HepG2 (cell line): ENCODE measurements at regions not wholly inside any gene's neighbourhood (a gene's known extent, or its start where the extent isn't known, plus 50 kb on each side); places are given as distances from the start of the nearest gene placed in this dataset.

Experiments
- AHDC1 ChIP-seq: sonication (generic); formaldehyde crosslinking; IDR thresholded peaks from 2 replicates; pipeline ENCODE4 v1.5.1; 2020; ENCODE audit warnings: mild to moderate bottlenecking, missing genetic modification reagents, borderline replicate concordance
- BORCS8-MEF2B ChIP-seq: sonication (generic); formaldehyde crosslinking; IDR thresholded peaks from 2 replicates; pipeline ENCODE4 v1.8.0; 2022; ENCODE audit warnings: mild to moderate bottlenecking, missing genetic modification reagents
- CHD4 ChIP-seq: fragments of 200-600 bp; sonication (generic); IDR thresholded peaks from 2 replicates; pipeline ENCODE4 v1.7.0; 2017; ENCODE audit warnings: mild to moderate bottlenecking, low read length, borderline replicate concordance
- FOSL1 ChIP-seq: sonication (generic); formaldehyde crosslinking; IDR thresholded peaks from 2 replicates; pipeline ENCODE4 v1.9.0; 2021; ENCODE audit warnings: missing genetic modification reagents, borderline replicate concordance
- HNF4A ChIP-seq: sonication (generic); formaldehyde crosslinking; IDR thresholded peaks from 2 replicates; pipeline ENCODE4 v1.4.0; 2020; ENCODE audit warnings: missing genetic modification reagents
- MED8 ChIP-seq: sonication (generic); formaldehyde crosslinking; IDR thresholded peaks from 2 replicates; pipeline ENCODE4 v1.8.1; 2023; ENCODE audit warnings: mild to moderate bottlenecking, missing genetic modification reagents; ENCODE audit not compliant: insufficient replicate concordance
- MLX ChIP-seq: IDR thresholded peaks from 2 replicates; pipeline ENCODE4 v1.6.1; 2016
- MYC ChIP-seq: sonication (generic); formaldehyde crosslinking; IDR thresholded peaks from 2 replicates; pipeline ENCODE4 v1.9.0; 2021; ENCODE audit warnings: missing genetic modification reagents, borderline replicate concordance
- NFE2 ChIP-seq: sonication (generic); formaldehyde crosslinking; IDR thresholded peaks from 2 replicates; pipeline ENCODE4 v1.4.0; 2020; ENCODE audit warnings: missing genetic modification reagents
- REST ChIP-seq, 2 experiments: IDR thresholded peaks; 2 replicates each; pipeline ENCODE4 v1.6.1; 2011 to 2012; ENCODE audit warnings: low read length in 2 of 2, borderline replicate concordance in 1 of 2, low read depth in 1 of 2, mild to moderate bottlenecking in 1 of 2, moderate library complexity in 1 of 2
- REXO4 ChIP-seq: sonication (generic); formaldehyde crosslinking; IDR thresholded peaks from 2 replicates; pipeline ENCODE4 v1.8.0; 2022; ENCODE audit warnings: missing genetic modification reagents, mild to moderate bottlenecking, borderline replicate concordance
- WIZ ChIP-seq: sonication (generic); formaldehyde crosslinking; IDR thresholded peaks from 2 replicates; pipeline ENCODE4 v1.5.1; 2020; ENCODE audit warnings: mild to moderate bottlenecking, missing genetic modification reagents
- ZNF275 ChIP-seq: sonication (generic); formaldehyde crosslinking; IDR thresholded peaks from 2 replicates; pipeline ENCODE4 v1.8.0; 2022; ENCODE audit warnings: missing genetic modification reagents, mild to moderate bottlenecking, inconsistent platforms, borderline replicate concordance
- ZNF350 ChIP-seq: sonication (generic); formaldehyde crosslinking; IDR thresholded peaks from 2 replicates; pipeline ENCODE4 v1.4.0; 2020; ENCODE audit warnings: mild to moderate bottlenecking, low read depth, missing genetic modification reagents, borderline replicate concordance
- ZNF446 ChIP-seq: sonication (generic); formaldehyde crosslinking; IDR thresholded peaks from 2 replicates; pipeline ENCODE4 v1.5.0; 2020; ENCODE audit warnings: mild to moderate bottlenecking, missing genetic modification reagents
- ZSCAN25 ChIP-seq: sonication (generic); formaldehyde crosslinking; IDR thresholded peaks from 2 replicates; pipeline ENCODE4 v1.8.0; 2022; ENCODE audit warnings: mild to moderate bottlenecking, missing genetic modification reagents

GRCh38 chr9:129442803-129443511 lies 177.9 kb downstream of the C9orf50 start (continued):
- no peak for TF ChIP-seq FOSL1 (CRISPR knock-in tag)
- no peak for TF ChIP-seq NFE2
- 0 out of 4 replicates have a peak, but pooled peaks of 1 of the 2 experiments have one; percentile 17 for TF ChIP-seq REST (IDR thresholded peaks at IDR 0.05; ENCODE audit: borderline replicate concordance in 1 of 2, low read depth in 1 of 2, low read length in 2 of 2)
- TF ChIP-seq ZSCAN25 (CRISPR knock-in tag), result 0 out of 2 replicates have a peak, but pooled peaks have one; percentile 27
- no peak for TF ChIP-seq WIZ (CRISPR knock-in tag)
- TF ChIP-seq ZNF446 (CRISPR knock-in tag), result no peak
- TF ChIP-seq AHDC1 (CRISPR knock-in tag), result peak; percentile 61; the same call in 1 of the 2 replicates
- peak; percentile 48; the same call in 1 of the 2 replicates for TF ChIP-seq ZNF275 (CRISPR knock-in tag)
- peak; percentile 52 for TF ChIP-seq MED8 (CRISPR knock-in tag)
- TF ChIP-seq CHD4, result no peak
- TF ChIP-seq ZNF350 (CRISPR knock-in tag), result peak; percentile 70; the same call in 1 of the 2 replicates
- TF ChIP-seq MLX (CRISPR knock-in tag), result peak; percentile 92
- TF ChIP-seq MYC, result peak; percentile 85; the same call in 1 of the 2 replicates
- TF ChIP-seq BORCS8-MEF2B (CRISPR knock-in tag), result peak; percentile 67; the same call in 1 of the 2 replicates
- TF ChIP-seq HNF4A (CRISPR knock-in tag), result peak; percentile 98
- TF ChIP-seq REXO4 (CRISPR knock-in tag), result no peak
